ENCODE measurements at regions not wholly inside any gene's neighbourhood (a gene's known extent, or its start where the extent isn't known, plus 50 kb on each side); places are given as distances from the start of the nearest gene placed in this dataset.

GRCh38 chr4:174117445-174117844, 166.0 kb downstream of the FBXO8 start:
- H3K79me2 ChIP-seq (ENCODE audit: insufficient read depth, low read length) = no peaks in the 10 kb centered on the region
- H4K20me1 ChIP-seq (ENCODE audit: insufficient read depth, low read length) = no peaks in the 10 kb centered on the region
- TF ChIP-seq EZH2 (IDR thresholded peaks at IDR 0.05; ENCODE audit: insufficient read depth, low read length) (no peak), CTCF (IDR thresholded peaks at IDR 0.05; ENCODE audit: insufficient read depth, low read depth, low read length) (no peak)
- no peak overlapping the region for H3K4me3 ChIP-seq (ENCODE audit: insufficient read depth, low read depth, low read length)
- H3K27me3 Mint-ChIP-seq (ENCODE audit: low read depth, unreplicated experiment) = no peaks in the 10 kb centered on the region
- H3K27me3 ChIP-seq (ENCODE audit: insufficient read depth, low read length) = no peaks in the 10 kb centered on the region
- H3K27ac ChIP-seq (ENCODE audit: low read depth, low read length) = no peak overlapping the region
- no peak overlapping the region for H2AFZ ChIP-seq (ENCODE audit: low read depth, low read length)
- no peak overlapping the region for H3K4me3 Mint-ChIP-seq (ENCODE audit: unreplicated experiment)
- H3K9ac ChIP-seq (ENCODE audit: low read length) = no peak overlapping the region
- H3K4me2 ChIP-seq (ENCODE audit: low read length) = no peak overlapping the region
- DNase-seq (ENCODE audit: low read depth) = no peak
- FAIRE-seq = no peak
- H3K4me1 Mint-ChIP-seq (ENCODE audit: low read depth, unreplicated experiment) = peaks cover 4% of the 10 kb centered on the region
- no peak overlapping the region for H3K27ac Mint-ChIP-seq (ENCODE audit: unreplicated experiment)
- H3K9me3 ChIP-seq (ENCODE audit: insufficient read depth, low read depth, low read length) = no peaks in the 10 kb centered on the region
- no peaks in the 10 kb centered on the region for H3K4me1 ChIP-seq (ENCODE audit: insufficient read depth, low read length)
- H3K36me3 ChIP-seq (ENCODE audit: insufficient read depth, low read length) = no peaks in the 10 kb centered on the region
- no peaks in the 10 kb centered on the region for H3K36me3 Mint-ChIP-seq (ENCODE audit: low read depth, unreplicated experiment)
- no peaks in the 10 kb centered on the region for H3K9me3 Mint-ChIP-seq (ENCODE audit: unreplicated experiment)

- H3K4me1 Mint-ChIP-seq (ENCODE audit: low read depth, unreplicated experiment) = peaks cover 4% of the 10 kb centered on the region
- H3K4me3 Mint-ChIP-seq (ENCODE audit: unreplicated experiment) = no peak overlapping the region
- H3K4me2 ChIP-seq (ENCODE audit: low read length) = no peak overlapping the region
Measured at GRCh38 chr4:174116021-174116420, 167.4 kb downstream of the FBXO8 start.

More at GRCh38 chr4:174116021-174116420, 167.4 kb downstream of the FBXO8 start:
- H3K9ac ChIP-seq (ENCODE audit: low read length) = no peak overlapping the region
- no peak overlapping the region for H3K27ac ChIP-seq (ENCODE audit: low read depth, low read length)
- FAIRE-seq (no peak), DNase-seq (ENCODE audit: low read depth) (no peak)
- H3K27ac Mint-ChIP-seq (ENCODE audit: unreplicated experiment) = no peak overlapping the region
- H3K4me1 ChIP-seq (ENCODE audit: insufficient read depth, low read length) = no peaks in the 10 kb centered on the region
- H3K79me2 ChIP-seq (ENCODE audit: insufficient read depth, low read length) = no peaks in the 10 kb centered on the region
- no peaks in the 10 kb centered on the region for H3K9me3 Mint-ChIP-seq (ENCODE audit: unreplicated experiment)
- TF ChIP-seq EZH2 (IDR thresholded peaks at IDR 0.05; ENCODE audit: insufficient read depth, low read length) (no peak), CTCF (IDR thresholded peaks at IDR 0.05; ENCODE audit: insufficient read depth, low read depth, low read length) (no peak)
- H3K9me3 ChIP-seq (ENCODE audit: insufficient read depth, low read depth, low read length) = no peaks in the 10 kb centered on the region
- no peak overlapping the region for H3K4me3 ChIP-seq (ENCODE audit: insufficient read depth, low read depth, low read length)
- no peaks in the 10 kb centered on the region for H3K27me3 Mint-ChIP-seq (ENCODE audit: low read depth, unreplicated experiment)
- H4K20me1 ChIP-seq (ENCODE audit: insufficient read depth, low read length) = no peaks in the 10 kb centered on the region
- H3K36me3 Mint-ChIP-seq (ENCODE audit: low read depth, unreplicated experiment) = no peaks in the 10 kb centered on the region
- H3K36me3 ChIP-seq (ENCODE audit: insufficient read depth, low read length) = no peaks in the 10 kb centered on the region
- H3K27me3 ChIP-seq (ENCODE audit: insufficient read depth, low read length) = no peaks in the 10 kb centered on the region
- H2AFZ ChIP-seq (ENCODE audit: low read depth, low read length) = no peak overlapping the region
